Natural killer cell (primary cell): ENCODE measurements at regions not wholly inside any gene's neighbourhood (a gene's known extent, or its start where the extent isn't known, plus 50 kb on each side); places are given as distances from the start of the nearest gene placed in this dataset.

ENCODE experiments used
- ATAC-seq, 3 donors: fragments of 150-1000 bp in 2 of 3; fragments of 200-7000 bp in 1 of 3; cut with Tn5 transposase; 1 replicate in 1 of 3; 2 replicates in 2 of 3; pipeline ENCODE4 v1.10.0; 2021; ENCODE audit warnings: mild to moderate bottlenecking in 2 of 3, moderate library complexity in 2 of 3
- DNase-seq, 2 donors: peaks; one replicate each; pipeline versions ENCODE4 v3.0.0 to v3.0.0-alpha.2; 2013 to 2021; ENCODE audit warnings: mixed read lengths in 1 of 2
- H3K27ac ChIP-seq: one replicate; pipeline ENCODE4 v1.5.1; 2013; ENCODE audit warnings: mild to moderate bottlenecking, low read length
- H3K27me3 ChIP-seq: one replicate; pipeline ENCODE4 v1.6.1; 2013; ENCODE audit warnings: low read length; ENCODE audit not compliant: control insufficient read depth, insufficient read depth
- H3K36me3 ChIP-seq: one replicate; pipeline ENCODE4 v1.6.1; 2013; ENCODE audit warnings: low read length; ENCODE audit not compliant: control insufficient read depth, insufficient read depth
- H3K4me1 ChIP-seq: one replicate; pipeline ENCODE4 v1.6.1; 2013; ENCODE audit warnings: low read length; ENCODE audit not compliant: control insufficient read depth, insufficient read depth
- H3K4me3 ChIP-seq: one replicate; pipeline ENCODE4 v1.5.1; 2013; ENCODE audit warnings: low read length
- H3K9me3 ChIP-seq: one replicate; pipeline ENCODE4 v1.6.1; 2013; ENCODE audit warnings: low read length; ENCODE audit not compliant: control insufficient read depth, insufficient read depth
- H3K27ac Mint-ChIP-seq, 2 donors: one replicate each; pipeline ENCODE4 v1.8.0; 2022; ENCODE audit warnings: mild to moderate bottlenecking in 2 of 2, mixed read lengths in 2 of 2, moderate library complexity in 1 of 2
- H3K27me3 Mint-ChIP-seq, 2 donors: one replicate each; pipeline ENCODE4 v1.8.0; 2022; ENCODE audit warnings: low read depth in 2 of 2, mixed read lengths in 2 of 2
- H3K36me3 Mint-ChIP-seq: one replicate; pipeline ENCODE4 v1.8.0; 2022; ENCODE audit warnings: mixed read lengths
- H3K4me1 Mint-ChIP-seq, 2 donors: one replicate each; pipeline ENCODE4 v1.8.0; 2022; ENCODE audit warnings: mixed read lengths in 2 of 2
- H3K4me3 Mint-ChIP-seq: one replicate; pipeline ENCODE4 v1.8.0; 2022; ENCODE audit warnings: mild to moderate bottlenecking, moderate library complexity, mixed read lengths
- H3K9me3 Mint-ChIP-seq, 2 donors: one replicate each; pipeline ENCODE4 v1.8.0; 2022; ENCODE audit warnings: mixed read lengths in 2 of 2
- CTCF ChIP-seq: fragments of 200-600 bp; IDR thresholded peaks from one replicate; pipeline ENCODE4 v1.8.0; 2022; ENCODE audit warnings: antibody characterized with exemption
- WGBS: methylation state at CpG from one replicate; pipeline ENCODE4 v1.1.7; 2013; ENCODE audit warnings: missing lambda C conversion rate; ENCODE audit not compliant: insufficient coverage; 5-methylcytosine and 5-hydroxymethylcytosine counted together
- intact Hi-C: fragments of 100-400 bp; cut with micrococcal nuclease; formaldehyde crosslinking; loops from one replicate; pipeline ENCODE4 v1.14.2; 2022

- Histone ChIP-seq H3K36me3 (no peaks in the 10 kb centered on the region), H3K27ac (no peak overlapping the region), H3K9me3 (no peaks in the 10 kb centered on the region), H3K4me1 (no peaks in the 10 kb centered on the region), H3K27me3 (no peaks in the 10 kb centered on the region), H3K4me3 (no peak overlapping the region)
- H3K4me1 Mint-ChIP-seq: no peaks in the 10 kb centered on the region
- H3K27ac Mint-ChIP-seq: no peak overlapping the region
- no peak for DNase-seq
- no peak for ATAC-seq
- H3K36me3 Mint-ChIP-seq: no peaks in the 10 kb centered on the region
- H3K9me3 Mint-ChIP-seq: peaks cover 2 to 7% of the 10 kb centered on the region in 2 donors
- H3K27me3 Mint-ChIP-seq: no peaks in the 10 kb centered on the region
- no peak overlapping the region for H3K4me3 Mint-ChIP-seq
- TF ChIP-seq CTCF: no peak
- intact Hi-C loops: no loop called here
Measured at GRCh38 chr7:82511542-82511941, 68.0 kb upstream of the CACNA2D1 start.

DNA sequence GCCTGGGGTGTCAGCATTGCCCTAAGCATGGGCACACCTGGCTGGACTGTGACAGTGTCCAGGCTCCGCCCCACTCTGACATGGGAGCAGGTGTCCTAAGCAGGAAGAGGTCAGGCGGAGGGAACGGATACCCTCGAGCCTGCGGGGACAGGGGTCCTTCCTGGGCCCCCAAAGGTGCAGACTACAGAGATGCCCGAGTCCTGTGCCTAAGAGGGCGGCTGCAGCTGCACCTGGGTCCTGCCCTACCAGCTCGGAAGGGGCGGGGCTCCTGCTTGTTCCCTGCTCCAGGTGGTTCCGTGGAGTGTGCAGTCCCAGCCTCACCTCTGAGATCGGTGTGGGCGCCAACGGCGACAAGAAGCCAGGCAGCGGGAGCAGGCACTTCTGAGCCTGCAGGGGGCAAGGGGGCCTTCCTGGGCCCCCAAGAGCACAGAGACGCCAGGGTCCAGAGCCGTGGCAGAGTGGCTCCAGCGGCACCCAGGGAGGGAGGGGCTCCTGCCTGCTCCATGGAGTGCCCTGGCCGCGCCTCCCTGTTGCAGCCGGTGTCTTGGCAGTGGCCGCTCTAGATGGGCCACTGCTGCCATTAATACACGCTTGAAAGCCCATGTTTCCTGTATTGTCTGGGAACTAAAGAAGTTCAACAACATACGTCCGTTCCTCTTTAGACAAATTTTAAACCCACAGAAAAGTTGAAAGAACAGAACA, 64.5 kb upstream of the CACNA2D1 start:
- Histone ChIP-seq H3K4me3 (no peak overlapping the region), H3K27me3 (no peaks in the 10 kb centered on the region), H3K9me3 (no peaks in the 10 kb centered on the region), H3K4me1 (no peaks in the 10 kb centered on the region), H3K27ac (no peak overlapping the region), H3K36me3 (no peaks in the 10 kb centered on the region)
- Mint-ChIP-seq H3K27me3 (no peaks in the 10 kb centered on the region), H3K27ac (no peak overlapping the region), H3K4me1 (no peaks in the 10 kb centered on the region), H3K36me3 (no peaks in the 10 kb centered on the region), H3K4me3 (no peak overlapping the region), H3K9me3 (peaks cover 2 to 10% of the 10 kb centered on the region in 2 donors)
- ATAC-seq (no peak), DNase-seq (no peak)
- intact Hi-C loops: no loop called here
- no peak for TF ChIP-seq CTCF
- WGBS: 46% methylated on average over 23 of the region's 25 CpGs

DNA sequence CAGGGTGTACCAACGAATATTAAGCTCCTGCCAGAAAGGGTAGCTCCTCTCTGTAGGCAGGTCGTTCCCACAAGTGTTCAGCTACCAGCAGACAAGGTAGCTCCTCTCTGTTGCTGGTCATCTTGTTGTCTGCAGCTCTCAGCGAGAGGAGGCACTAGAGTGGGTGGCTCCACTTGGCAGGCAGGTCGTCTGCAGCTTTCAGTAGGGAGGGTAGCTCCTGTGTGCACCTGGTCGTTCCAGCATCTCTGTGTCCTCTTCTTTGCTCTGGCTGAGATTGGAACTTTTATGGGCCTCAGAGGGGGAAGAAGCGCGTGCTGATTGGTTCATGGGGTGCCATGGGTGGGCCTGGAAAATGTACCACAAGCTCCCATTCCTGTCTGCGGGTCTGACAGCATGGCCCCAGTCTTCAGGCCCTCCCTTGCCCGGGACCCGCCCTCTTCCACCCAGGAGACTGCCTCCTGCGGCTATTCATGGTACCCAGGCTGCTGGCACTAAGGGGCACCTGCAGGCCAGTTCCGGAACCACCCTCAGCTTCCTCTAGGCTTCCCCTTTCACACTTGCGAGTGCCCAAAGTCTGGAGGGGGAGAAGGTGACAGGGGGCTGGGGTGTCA, 63.9 kb upstream of the CACNA2D1 start:
- H3K4me1 Mint-ChIP-seq: no peaks in the 10 kb centered on the region
- ATAC-seq: no peak
- TF ChIP-seq CTCF: no peak

DNA sequence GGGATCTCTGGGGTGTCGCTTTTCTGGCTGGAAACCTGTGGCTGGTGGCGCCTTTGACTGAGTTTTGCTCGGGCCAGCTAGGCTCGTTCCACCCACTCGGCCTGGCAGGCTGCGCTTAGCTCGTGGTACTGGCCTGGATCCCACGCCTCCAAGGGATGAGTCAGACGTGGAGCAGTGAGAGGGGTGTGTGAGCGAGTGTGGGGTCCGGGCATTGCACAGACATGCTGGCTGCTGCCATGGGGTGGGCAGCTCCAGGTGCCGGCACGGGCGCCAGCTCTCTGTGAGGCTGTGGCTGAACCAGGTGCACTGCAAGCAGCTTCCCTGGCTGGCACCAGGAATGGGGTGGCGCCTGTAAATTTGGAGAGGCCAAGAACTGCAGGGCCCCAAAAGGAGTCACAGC, 63.1 kb upstream of the CACNA2D1 start:
- no peak overlapping the region for H3K27ac Mint-ChIP-seq
- H3K27ac ChIP-seq: no peak overlapping the region
- ATAC-seq (no peak), DNase-seq (no peak)
- H3K9me3 Mint-ChIP-seq: peaks cover 2 to 12% of the 10 kb centered on the region in 2 donors
- intact Hi-C loops: no loop called here
- no peak overlapping the region for H3K4me3 ChIP-seq
- H3K4me1 Mint-ChIP-seq: no peaks in the 10 kb centered on the region
- H3K27me3 Mint-ChIP-seq: no peaks in the 10 kb centered on the region
- H3K36me3 ChIP-seq: no peaks in the 10 kb centered on the region
- no peaks in the 10 kb centered on the region for H3K9me3 ChIP-seq
- TF ChIP-seq CTCF: no peak
- H3K4me1 ChIP-seq: no peaks in the 10 kb centered on the region
- H3K36me3 Mint-ChIP-seq: no peaks in the 10 kb centered on the region
- H3K27me3 ChIP-seq: no peaks in the 10 kb centered on the region
- 95% methylated on average over 15 of the region's 15 CpGs for WGBS
- no peak overlapping the region for H3K4me3 Mint-ChIP-seq

More for the DNA sequence above, 63.9 kb upstream of the CACNA2D1 start:
- no peak overlapping the region for H3K4me3 ChIP-seq
- H3K27me3 ChIP-seq: no peaks in the 10 kb centered on the region
- DNase-seq: no peak
- H3K27ac ChIP-seq: no peak overlapping the region
- H3K4me3 Mint-ChIP-seq: no peak overlapping the region
- H3K27ac Mint-ChIP-seq: no peak overlapping the region
- no peaks in the 10 kb centered on the region for H3K4me1 ChIP-seq
- H3K36me3 ChIP-seq: no peaks in the 10 kb centered on the region
- WGBS: 78% methylated on average over 13 of the region's 13 CpGs
- H3K9me3 ChIP-seq: no peaks in the 10 kb centered on the region
- intact Hi-C loops: no loop called here
- H3K9me3 Mint-ChIP-seq: peaks cover 0 to 10% of the 10 kb centered on the region in 2 donors
- no peaks in the 10 kb centered on the region for H3K27me3 Mint-ChIP-seq
- H3K36me3 Mint-ChIP-seq: no peaks in the 10 kb centered on the region
